RWPE2 (cell line): ENCODE measurements at regions not wholly inside any gene's neighbourhood (a gene's known extent, or its start where the extent isn't known, plus 50 kb on each side); places are given as distances from the start of the nearest gene placed in this dataset.

Source experiments
- ATAC-seq: fragments of 200-7000 bp; cut with Tn5 transposase; 3 replicates; pipeline ENCODE4 v1.9.1; 2021; ENCODE audit warnings: low read depth
- DNase-seq: peaks from one replicate; pipeline ENCODE4 v3.0.0-alpha.2; 2020; ENCODE audit warnings: low spot score
- H3K27ac ChIP-seq: fragments of 450-650 bp; 2 replicates; pipeline ENCODE4 v1.5.1; 2017; ENCODE audit warnings: mild to moderate bottlenecking; ENCODE audit not compliant: poor library complexity, severe bottlenecking
- H3K27me3 ChIP-seq: fragments of 250-450 bp; sonication (Bioruptor Pico); 2 replicates; pipeline ENCODE4 v1.5.1; 2021; ENCODE audit warnings: mild to moderate bottlenecking, moderate library complexity; ENCODE audit not compliant: insufficient read depth, poor library complexity, severe bottlenecking
- H3K36me3 ChIP-seq: fragments of 250-450 bp; sonication (Bioruptor Pico); 2 replicates; pipeline ENCODE4 v1.5.1; 2020; ENCODE audit warnings: low read depth, mild to moderate bottlenecking, moderate library complexity
- H3K4me1 ChIP-seq: fragments of 250-450 bp; sonication (Bioruptor Pico); 2 replicates; pipeline ENCODE4 v1.5.1; 2021; ENCODE audit warnings: mild to moderate bottlenecking, moderate library complexity; ENCODE audit not compliant: insufficient read depth, poor library complexity, severe bottlenecking
- H3K4me3 ChIP-seq: fragments of 250-450 bp; sonication (Bioruptor Pico); 2 replicates; pipeline ENCODE4 v1.5.1; 2021; ENCODE audit warnings: mild to moderate bottlenecking, moderate library complexity; ENCODE audit not compliant: severe bottlenecking
- H3K9me3 ChIP-seq: fragments of 250-450 bp; sonication (Bioruptor Pico); 2 replicates; pipeline ENCODE4 v1.5.1; 2021; ENCODE audit warnings: mild to moderate bottlenecking, moderate library complexity; ENCODE audit not compliant: severe bottlenecking
- CTCF ChIP-seq: fragments of 450-650 bp; IDR thresholded peaks from one replicate; pipeline ENCODE4 v1.5.1; 2017; ENCODE audit warnings: mild to moderate bottlenecking, moderate library complexity; ENCODE audit not compliant: poor library complexity, severe bottlenecking

GRCh38 chr6:90730151-90730673 is 143.3 kb upstream of the MAP3K7 start:
- Histone ChIP-seq H3K9me3 (no peaks in the 10 kb centered on the region), H3K27ac (no peak overlapping the region), H3K4me1 (peaks cover 5% of the 10 kb centered on the region), H3K27me3 (no peaks in the 10 kb centered on the region), H3K36me3 (no peaks in the 10 kb centered on the region), H3K4me3 (no peak overlapping the region)
- TF ChIP-seq CTCF: no peak
- DNase-seq (no peak), ATAC-seq (peak; percentile 38; the same call in 1 of the 3 replicates)

GRCh38 chr6:90729057-90729456 is 142.2 kb upstream of the MAP3K7 start:
- TF ChIP-seq CTCF: no peak
- DNase-seq (no peak), ATAC-seq (no peak)
- Histone ChIP-seq H3K27ac (no peak overlapping the region), H3K36me3 (no peaks in the 10 kb centered on the region), H3K4me3 (no peak overlapping the region), H3K4me1 (peaks cover 5% of the 10 kb centered on the region), H3K9me3 (no peaks in the 10 kb centered on the region), H3K27me3 (no peaks in the 10 kb centered on the region)

GRCh38 chr6:90722648-90723047 is 135.8 kb upstream of the MAP3K7 start:
- no peak for DNase-seq
- no peak for TF ChIP-seq CTCF
- no peak overlapping the region for H3K4me3 ChIP-seq
- H3K9me3 ChIP-seq: no peaks in the 10 kb centered on the region
- ATAC-seq: no peak
- H3K36me3 ChIP-seq: no peaks in the 10 kb centered on the region
- no peak overlapping the region for H3K27ac ChIP-seq
- peaks cover 7% of the 10 kb centered on the region for H3K27me3 ChIP-seq
- no peaks in the 10 kb centered on the region for H3K4me1 ChIP-seq

GRCh38 chr6:90720404-90720803 is 133.5 kb upstream of the MAP3K7 start:
- no peak for TF ChIP-seq CTCF
- H3K4me1 ChIP-seq: no peaks in the 10 kb centered on the region
- no peaks in the 10 kb centered on the region for H3K9me3 ChIP-seq
- ATAC-seq: no peak
- H3K4me3 ChIP-seq: no peak overlapping the region
- H3K27ac ChIP-seq: no peak overlapping the region
- no peak for DNase-seq
- no peaks in the 10 kb centered on the region for H3K36me3 ChIP-seq
- H3K27me3 ChIP-seq: peaks cover 8% of the 10 kb centered on the region

GRCh38 chr6:90719321-90720195 is 132.7 kb upstream of the MAP3K7 start:
- peak; percentile 36; the same call in 1 of the 3 replicates for ATAC-seq
- no peak for DNase-seq
- no peak for TF ChIP-seq CTCF
- Histone ChIP-seq H3K9me3 (no peaks in the 10 kb centered on the region), H3K36me3 (no peaks in the 10 kb centered on the region), H3K27me3 (peaks cover 8% of the 10 kb centered on the region), H3K27ac (no peak overlapping the region), H3K4me3 (no peak overlapping the region), H3K4me1 (no peaks in the 10 kb centered on the region)
